CD4-positive, alpha-beta T cell treated with Interleukin-17A for 1 hour (primary cell): ENCODE measurements at regions not wholly inside any gene's neighbourhood (a gene's known extent, or its start where the extent isn't known, plus 50 kb on each side); places are given as distances from the start of the nearest gene placed in this dataset.

Source experiments
- DNase-seq: peaks from one replicate; pipeline ENCODE4 v3.0.0-alpha.2; 2020

DNA sequence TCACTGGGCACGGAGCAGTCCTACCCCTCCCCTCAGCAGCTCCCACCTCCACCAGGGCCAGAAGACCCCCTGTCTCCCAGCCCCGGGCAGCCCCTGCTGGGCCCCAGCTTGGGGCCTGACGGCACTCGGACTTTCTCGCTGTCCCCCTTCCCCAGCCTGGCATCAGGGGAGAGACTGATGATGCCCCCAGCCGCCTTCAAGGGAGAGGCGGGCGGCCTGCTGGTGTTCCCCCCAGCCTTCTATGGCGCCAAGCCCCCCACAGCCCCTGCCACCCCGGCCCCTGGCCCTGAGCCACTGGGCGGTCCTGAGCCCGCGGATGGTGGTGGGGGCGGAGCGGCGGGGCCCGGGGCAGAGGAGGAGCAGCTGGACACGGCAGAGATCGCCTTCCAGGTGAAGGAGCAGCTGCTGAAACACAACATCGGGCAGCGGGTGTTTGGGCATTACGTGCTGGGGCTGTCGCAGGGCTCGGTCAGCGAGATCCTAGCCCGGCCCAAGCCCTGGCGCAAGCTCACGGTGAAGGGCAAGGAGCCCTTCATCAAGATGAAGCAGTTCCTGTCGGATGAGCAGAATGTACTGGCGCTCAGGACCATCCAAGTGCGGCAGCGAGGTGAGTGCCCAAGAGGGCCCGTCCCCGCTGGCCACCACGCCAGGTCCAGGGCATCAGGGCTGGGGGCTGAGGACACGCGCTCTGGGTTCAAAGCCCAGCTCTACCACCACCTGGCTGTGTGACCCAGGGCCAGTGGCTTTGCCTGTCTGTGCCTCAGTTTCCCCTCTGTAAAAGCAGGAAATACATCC is 58.6 kb downstream of the PHETA1 start:
- DNase-seq, result no peak

DNA sequence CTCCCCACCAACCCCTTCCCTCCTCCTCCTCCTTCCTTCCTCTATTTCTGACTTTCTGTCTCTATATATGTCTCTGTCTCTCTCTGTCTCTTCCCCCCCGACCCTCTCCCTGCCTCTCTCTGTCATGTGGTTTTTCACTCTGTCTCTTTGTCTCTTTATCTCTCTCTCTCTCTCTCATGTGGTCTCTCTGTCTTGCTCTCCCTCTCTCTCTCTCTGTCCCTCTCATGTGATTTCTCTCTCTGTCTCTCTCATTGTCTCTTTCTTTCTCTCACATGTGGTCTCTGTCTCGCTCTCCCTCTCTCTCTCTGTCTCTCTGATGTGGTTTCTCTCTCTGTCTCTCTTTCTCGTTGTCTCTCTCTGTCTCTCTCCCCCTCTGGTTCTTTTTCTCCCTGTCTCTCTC is 59.3 kb downstream of the PHETA1 start:
- DNase-seq, result no peak

DNA sequence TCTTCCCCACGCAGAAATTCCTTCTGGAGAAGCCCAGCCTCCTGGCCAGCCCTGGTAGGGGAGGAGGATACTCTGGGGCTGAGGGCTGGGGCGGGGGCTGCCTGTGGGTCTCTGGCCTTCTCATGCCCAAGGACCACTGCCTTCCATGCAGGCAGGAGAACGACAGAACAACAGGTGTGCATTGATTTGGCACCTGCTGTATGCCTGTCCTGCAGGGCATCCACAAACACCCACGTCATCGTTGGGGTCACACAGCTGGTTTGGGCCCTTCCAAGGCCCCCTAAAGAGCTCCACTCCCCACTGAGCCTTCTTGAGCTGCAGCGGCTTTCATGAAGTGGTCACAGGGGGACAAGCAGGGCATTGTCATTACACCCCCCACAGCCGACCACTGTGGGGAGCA is 60.4 kb downstream of the PHETA1 start:
- no peak for DNase-seq

GRCh38 chr12:111304642-111305071 is 64.2 kb downstream of the PHETA1 start:
- DNase-seq, result peak; percentile 13

DNA sequence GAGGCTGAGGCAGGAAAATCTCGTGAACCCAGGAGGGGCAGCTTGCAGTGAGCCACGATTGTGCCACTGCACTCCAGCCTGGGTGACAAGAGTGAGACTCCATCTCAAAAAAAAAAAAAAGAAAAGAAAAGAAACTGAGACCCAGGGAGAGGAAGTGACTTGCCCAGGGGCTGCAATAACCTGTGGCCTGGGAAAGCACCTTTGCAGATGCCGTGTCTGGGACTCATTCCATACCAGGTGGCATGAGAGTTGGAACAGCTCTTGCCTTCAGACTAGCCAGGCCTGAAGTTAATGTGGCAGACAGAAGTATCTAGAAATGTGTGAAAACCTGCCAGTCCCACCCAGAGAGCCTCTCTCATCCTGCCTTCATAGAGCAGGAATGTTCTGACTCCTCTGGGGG is 65.4 kb downstream of the PHETA1 start:
- no peak for DNase-seq

DNA sequence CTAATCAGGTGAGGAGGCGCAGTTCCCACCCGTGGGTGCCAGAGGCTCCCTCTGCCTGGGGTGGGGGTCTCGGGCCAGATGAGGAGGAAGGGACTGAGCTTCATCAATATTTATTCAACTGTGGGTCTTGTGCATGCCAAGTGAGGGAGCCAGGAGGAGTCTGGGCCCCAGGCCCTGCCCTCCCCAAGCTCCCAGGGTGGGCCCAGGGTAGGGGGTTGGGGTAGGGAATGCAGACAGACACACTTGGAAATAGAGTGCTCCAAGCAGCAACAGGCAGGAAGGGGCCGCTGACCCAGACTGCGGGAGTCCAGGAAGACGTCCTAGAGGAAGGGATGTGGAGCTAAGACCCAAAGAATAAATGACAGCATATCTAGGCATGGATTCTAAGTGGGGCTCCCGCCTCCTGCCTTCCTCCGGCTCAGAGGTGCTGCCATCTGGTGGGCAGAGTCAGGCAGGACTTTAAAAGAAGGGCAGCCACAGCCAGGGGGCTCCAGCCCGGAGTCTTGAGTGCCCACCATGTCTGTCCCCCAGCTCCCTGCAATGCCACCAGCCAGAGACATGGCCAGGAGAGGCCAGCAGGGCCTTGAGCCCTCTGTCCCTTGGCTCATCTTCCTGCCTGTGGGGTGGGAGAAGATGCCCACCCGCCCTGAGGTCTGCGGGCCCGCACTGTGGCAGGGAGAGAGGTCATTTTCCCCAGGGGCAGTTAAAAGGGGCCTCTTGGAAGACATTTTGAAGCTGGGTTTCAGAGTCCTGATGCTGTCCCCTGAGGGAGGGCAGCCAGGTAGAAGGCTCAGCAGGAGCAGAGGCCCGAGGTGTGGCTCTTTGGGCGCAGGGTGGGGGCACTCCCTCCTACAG is 70.1 kb downstream of the PHETA1 start:
- peak; percentile 32 for DNase-seq

DNA sequence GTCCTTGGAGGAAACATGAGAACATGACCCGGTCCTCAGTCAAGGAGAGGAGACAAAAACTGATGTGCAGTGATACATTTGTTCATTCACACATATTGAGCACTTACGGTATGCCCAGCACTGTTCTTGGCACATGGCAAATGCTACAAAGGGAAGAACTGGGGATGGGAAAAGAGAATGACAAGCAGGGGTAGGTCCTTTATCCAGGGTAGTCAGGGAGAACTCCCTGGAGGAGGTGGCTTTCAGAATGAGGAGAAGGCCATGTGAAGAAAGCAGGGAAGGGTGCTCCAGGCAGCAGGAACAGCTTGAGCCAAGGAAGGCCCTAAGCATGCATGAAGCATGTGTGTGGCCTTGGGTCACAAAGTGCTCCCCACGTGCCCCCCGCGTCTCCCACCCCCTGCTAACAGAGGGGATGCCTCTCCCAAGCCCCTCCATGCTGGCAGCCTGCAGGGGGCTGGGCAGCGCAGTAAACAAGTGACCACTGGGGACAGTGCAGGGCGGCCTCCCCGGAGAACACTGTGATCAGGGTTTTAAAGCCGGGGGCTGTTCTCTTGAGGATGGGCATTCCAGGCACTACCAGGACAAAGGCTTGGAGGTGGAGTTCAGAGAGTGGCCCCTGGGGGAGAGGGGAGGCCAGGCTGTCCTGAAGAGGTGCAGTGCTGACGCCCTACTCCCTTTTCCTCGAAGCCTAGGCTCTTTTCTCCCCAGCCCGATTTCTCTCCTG is 71.0 kb downstream of the PHETA1 start:
- no peak for DNase-seq

DNA sequence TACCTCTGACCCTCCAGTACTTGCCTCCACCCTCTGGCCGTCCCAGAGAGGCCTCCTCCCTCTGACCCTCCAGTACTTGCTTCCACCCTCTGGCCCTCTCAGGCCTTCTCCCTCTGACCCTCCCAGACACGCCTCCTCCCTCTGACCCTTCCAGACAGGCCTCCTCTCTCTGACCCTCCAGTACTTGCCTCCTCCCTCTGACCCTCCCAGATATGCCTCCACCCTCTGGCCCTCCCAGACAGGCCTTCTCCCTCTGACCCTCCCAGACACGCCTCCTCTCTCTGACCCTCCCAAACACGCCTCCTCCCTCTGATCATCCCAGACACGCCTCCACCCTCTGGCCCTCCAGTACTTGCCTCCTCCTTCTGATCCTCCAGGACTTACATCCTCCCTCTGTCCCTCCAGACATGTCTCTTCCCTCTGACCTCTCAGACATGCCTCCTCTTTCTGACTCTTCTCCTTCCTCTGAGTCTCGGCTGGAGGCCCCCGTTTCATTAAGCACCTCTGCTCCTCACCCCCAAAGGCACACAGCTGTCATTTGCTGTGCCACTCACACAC is 71.9 kb downstream of the PHETA1 start:
- no peak for DNase-seq

DNA sequence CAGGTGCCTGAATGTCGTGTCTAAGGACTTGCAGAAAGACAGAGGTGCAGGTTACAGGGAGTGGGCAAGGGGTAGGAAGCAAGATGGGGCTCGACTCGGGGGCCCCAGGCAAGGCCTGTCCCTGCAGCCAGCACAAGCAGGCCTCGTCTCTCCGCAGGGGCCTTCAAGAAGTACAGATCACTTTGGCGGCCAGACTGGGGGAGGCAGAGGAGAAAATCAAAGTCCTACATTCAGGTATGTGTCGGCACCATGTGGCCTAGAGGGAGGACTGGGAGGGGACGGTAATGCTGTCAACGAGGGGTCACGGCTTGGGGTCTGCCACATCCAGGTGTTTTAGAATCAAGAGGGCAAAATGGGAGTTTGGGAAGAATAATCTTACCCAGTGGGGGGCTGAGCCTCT is 73.7 kb downstream of the PHETA1 start:
- no peak for DNase-seq

DNA sequence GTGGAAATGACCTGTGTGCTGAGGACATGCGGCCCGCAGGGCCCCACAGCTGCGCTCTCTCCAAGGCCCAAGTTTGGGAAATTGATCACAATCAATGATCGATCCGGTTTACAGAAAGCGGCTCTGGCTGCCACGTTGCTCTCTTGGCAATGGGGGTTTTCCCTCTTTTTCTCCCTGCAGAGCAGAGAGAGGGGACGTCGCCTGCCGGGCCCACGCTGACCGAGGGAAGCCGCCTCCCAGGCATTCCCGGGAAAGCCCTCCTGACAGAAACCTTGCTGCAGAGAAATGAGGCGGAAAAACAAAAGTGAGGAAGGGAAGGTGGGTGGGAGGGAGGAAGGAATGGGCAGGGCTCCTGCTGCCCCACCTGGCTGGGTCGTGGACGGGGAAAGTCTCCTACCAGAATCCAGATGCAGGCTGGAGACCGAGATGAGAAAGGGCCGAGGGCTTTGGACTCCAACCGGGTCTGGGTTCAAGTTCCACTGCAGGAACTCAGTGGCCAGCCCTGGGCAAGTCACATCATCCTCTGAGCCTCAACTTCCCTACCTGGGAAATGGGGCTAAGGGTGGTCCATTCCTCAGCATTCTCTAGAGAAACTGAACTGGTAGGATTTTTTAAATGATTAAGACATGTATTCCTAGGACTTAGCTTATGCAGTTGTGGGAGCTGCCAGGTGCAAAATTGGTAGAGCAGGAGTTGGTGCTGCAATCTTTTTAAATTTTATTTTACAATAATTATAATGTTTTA is 75.5 kb downstream of the PHETA1 start:
- no peak for DNase-seq

DNA sequence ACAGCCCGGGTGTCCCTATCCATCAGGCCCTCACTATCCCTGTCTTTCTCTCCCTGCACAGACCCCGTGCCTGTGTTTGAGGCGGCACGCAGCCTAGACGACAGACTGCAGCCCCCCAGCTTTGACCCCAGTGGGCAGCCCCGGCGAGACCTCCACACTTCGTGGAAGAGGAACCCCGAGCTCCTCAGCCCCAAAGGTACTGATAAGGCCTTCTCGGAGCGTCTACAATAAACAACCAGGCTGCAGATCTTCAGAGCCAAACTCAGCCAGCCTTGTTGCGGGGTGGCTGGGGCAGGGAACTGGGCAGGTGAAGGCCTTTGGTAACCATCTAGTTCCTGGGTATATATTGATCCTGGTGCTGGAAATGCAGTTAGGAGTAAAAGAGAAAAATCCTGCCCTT is 77.5 kb downstream of the PHETA1 start:
- no peak for DNase-seq

- DNase-seq, result no peak
Observed at GRCh38 chr12:111288771-111289170, 80.1 kb downstream of the PHETA1 start.

DNA sequence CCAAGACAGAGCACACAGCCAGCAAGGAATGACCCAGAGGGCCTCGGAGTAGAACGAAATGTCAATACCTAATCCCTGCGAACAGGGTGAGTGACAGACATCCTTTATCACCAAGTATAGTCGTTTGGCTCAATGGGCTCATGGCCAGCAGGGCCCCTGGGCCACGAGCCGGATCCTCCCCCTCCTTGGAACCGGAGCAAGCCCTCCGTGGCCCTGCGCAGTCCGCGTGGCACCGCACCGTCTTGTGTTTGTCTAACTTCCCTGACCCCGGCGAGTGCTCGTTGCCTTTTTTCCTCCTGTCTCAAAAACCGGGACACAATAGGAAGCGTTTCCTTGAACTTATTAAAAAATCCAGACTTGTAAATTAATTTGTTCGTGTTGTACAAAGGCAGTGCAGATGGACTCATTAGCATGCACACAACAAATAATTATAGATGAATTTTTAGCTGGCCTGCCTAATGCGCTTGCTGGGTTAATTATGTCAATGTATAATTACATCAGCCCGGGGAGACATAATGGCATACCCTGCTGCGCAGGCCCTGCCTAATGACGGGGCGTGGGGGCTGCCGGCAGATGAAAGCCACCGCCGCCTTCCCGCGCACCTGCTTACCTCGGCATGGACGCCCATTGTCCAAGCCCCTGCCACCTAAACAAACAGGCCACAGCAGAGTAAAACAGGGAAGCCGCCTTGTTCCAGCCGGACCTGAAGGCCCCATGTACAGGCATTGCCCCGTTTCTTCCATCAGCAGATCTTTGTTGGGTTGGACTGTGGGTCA is 81.6 kb downstream of the PHETA1 start:
- no peak for DNase-seq

DNA sequence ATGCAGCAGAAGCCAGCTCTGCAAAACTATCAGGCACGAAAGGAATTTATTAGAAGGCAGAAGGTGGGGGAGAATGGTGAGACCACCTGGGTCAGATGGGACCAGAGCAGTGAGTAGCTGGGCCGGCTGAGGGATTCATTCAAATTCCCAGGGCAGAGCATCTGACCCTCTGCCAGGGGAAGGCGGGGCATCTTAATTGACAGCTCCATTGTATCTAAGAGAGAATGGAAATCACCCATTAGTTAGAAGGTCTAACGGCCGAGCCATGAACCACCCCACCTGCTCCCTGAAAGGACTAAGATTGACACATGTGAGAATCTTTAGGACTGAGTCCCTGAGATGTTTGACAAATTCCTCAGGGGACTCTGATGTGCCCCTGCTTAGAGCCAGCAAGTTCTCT is 83.7 kb downstream of the PHETA1 start:
- no peak for DNase-seq

DNA sequence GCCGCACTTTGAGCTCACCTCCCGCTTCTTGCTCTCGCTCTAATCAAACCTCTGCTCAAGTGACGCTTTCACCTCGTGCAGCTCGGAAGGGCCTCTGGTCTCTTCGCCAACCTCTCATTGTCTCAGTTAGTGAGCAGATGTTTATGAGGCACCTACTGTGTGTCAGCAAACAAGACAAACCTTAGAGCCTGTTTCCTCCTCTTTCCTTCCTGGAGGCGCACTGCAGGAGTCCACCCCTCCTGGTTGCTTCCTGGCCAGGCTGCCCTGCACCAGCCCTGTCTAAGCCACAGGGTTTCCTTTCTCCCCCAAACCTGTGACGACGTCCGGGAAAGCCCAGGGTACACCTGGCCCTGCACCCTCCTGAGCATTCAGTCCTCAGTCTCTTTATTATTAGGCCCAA is 84.2 kb downstream of the PHETA1 start:
- DNase-seq, result no peak

- no peak for DNase-seq
Observed at GRCh38 chr12:111283966-111284365, 84.9 kb downstream of the PHETA1 start.

- DNase-seq, result no peak
Observed at GRCh38 chr12:111283521-111283920, 85.4 kb downstream of the PHETA1 start.

GRCh38 chr12:111277570-111277969 is 91.3 kb downstream of the PHETA1 start:
- no peak for DNase-seq

- DNase-seq, result no peak
Observed at GRCh38 chr12:111276146-111276545, 92.7 kb downstream of the PHETA1 start.

DNA sequence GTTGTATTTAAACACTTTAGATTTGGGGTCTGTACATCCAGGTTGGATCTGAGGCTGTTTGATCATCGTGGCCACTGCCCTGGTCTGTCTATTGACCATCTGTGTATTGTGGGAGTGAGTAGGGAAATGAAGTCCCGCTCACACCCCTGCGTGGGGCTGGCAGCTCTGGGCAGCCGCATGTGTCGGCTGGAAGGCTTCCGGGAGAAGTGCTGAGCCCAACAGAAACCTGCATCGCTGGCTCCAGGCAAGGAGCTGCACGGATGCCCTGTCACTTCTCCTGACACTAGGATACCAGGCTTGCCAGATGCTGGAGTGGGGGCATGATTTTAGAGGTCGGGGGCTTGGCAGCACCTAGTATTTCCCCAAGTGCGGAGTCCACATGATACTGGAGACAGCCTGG is 93.6 kb downstream of the PHETA1 start:
- DNase-seq, result no peak

GRCh38 chr12:111274777-111275176 is 94.1 kb downstream of the PHETA1 start:
- no peak for DNase-seq
